MM.1S (cell line): ENCODE measurements at regions not wholly inside any gene's neighbourhood (a gene's known extent, or its start where the extent isn't known, plus 50 kb on each side); places are given as distances from the start of the nearest gene placed in this dataset.

Experiments used
- DNase-seq: peaks from one replicate; pipeline ENCODE4 v3.0.0-alpha.2; 2015
- H2AFZ ChIP-seq: fragments of 300-600 bp; sonication (generic); 2 replicates; pipeline ENCODE4 v1.6.0; 2016; ENCODE audit warnings: antibody characterized with exemption, low read length
- H3F3A ChIP-seq: fragments of 300-600 bp; sonication (generic); 2 replicates; pipeline ENCODE4 v1.6.1; 2016; ENCODE audit warnings: mild to moderate bottlenecking, antibody characterized with exemption, low read length, moderate library complexity, mixed read lengths; ENCODE audit not compliant: insufficient read depth
- H3K27ac ChIP-seq: fragments of 300-600 bp; sonication (generic); 2 replicates; pipeline ENCODE4 v1.5.1; 2016; ENCODE audit warnings: mild to moderate bottlenecking, low read length
- H3K27me3 ChIP-seq: fragments of 300-600 bp; sonication (generic); replicated peaks from 2 replicates; pipeline ENCODE4 v1.6.0; 2016; ENCODE audit warnings: low read length; ENCODE audit not compliant: insufficient read depth
- H3K36me3 ChIP-seq: fragments of 300-600 bp; sonication (generic); replicated peaks from 2 replicates; pipeline ENCODE4 v1.6.1; 2016; ENCODE audit warnings: mild to moderate bottlenecking, low read length, mixed read lengths; ENCODE audit not compliant: insufficient read depth
- H3K4me1 ChIP-seq: fragments of 300-600 bp; sonication (generic); 2 replicates; pipeline ENCODE4 v1.6.1; 2016; ENCODE audit warnings: low read length, mixed read lengths
- H3K4me2 ChIP-seq: fragments of 300-600 bp; sonication (generic); 2 replicates; pipeline ENCODE4 v1.6.0; 2016; ENCODE audit warnings: low read depth, low read length
- H3K4me3 ChIP-seq: fragments of 300-600 bp; sonication (generic); 2 replicates; pipeline ENCODE4 v1.5.1; 2016; ENCODE audit warnings: low read length, mixed read lengths
- H3K79me2 ChIP-seq: fragments of 300-600 bp; sonication (generic); 2 replicates; pipeline ENCODE4 v1.6.1; 2016; ENCODE audit warnings: mixed run types, low read length, mixed read lengths
- H3K9ac ChIP-seq: fragments of 300-600 bp; sonication (generic); 2 replicates; pipeline ENCODE4 v1.6.1; 2016; ENCODE audit warnings: low read length, mixed read lengths
- H3K9me2 ChIP-seq: fragments of 300-600 bp; sonication (generic); replicated peaks from 2 replicates; pipeline ENCODE4 v1.6.1; 2016; ENCODE audit warnings: mild to moderate bottlenecking, low read length, mixed read lengths; ENCODE audit not compliant: insufficient read depth
- H3K9me3 ChIP-seq: fragments of 300-600 bp; sonication (generic); replicated peaks from 2 replicates; pipeline ENCODE4 v1.6.1; 2016; ENCODE audit warnings: mild to moderate bottlenecking, low read length, mixed read lengths; ENCODE audit not compliant: insufficient read depth
- H4K20me1 ChIP-seq: fragments of 300-600 bp; sonication (generic); 2 replicates; pipeline ENCODE4 v1.6.1; 2016; ENCODE audit warnings: mild to moderate bottlenecking, low read length, moderate library complexity, mixed read lengths; ENCODE audit not compliant: insufficient read depth
- CTCF ChIP-seq: fragments of 300-600 bp; sonication (generic); IDR thresholded peaks from 2 replicates; pipeline ENCODE4 v1.5.1; 2016; ENCODE audit warnings: antibody characterized with exemption, low read length, mixed read lengths
- EZH2 ChIP-seq: fragments of 300-600 bp; sonication (generic); optimal IDR thresholded peaks from 2 replicates; pipeline ENCODE3; 2017; ENCODE audit warnings: low read depth, mild to moderate bottlenecking, antibody characterized with exemption, low read length, mixed read lengths
- EZH2phosphoT487 ChIP-seq: fragments of 300-600 bp; sonication (generic); IDR thresholded peaks from 2 replicates; pipeline ENCODE4 v1.6.1; 2018; ENCODE audit warnings: antibody characterized with exemption, low read length

GRCh38 chr3:107112356-107112755 lies 264.9 kb upstream of the CCDC54 start:
- H3K27ac ChIP-seq, result no peak overlapping the region
- H3K27me3 ChIP-seq, result no peaks in the 10 kb centered on the region
- H3K9me2 ChIP-seq, result no peaks in the 10 kb centered on the region
- no peak overlapping the region for H3K4me2 ChIP-seq
- no peak overlapping the region for H3K4me3 ChIP-seq
- TF ChIP-seq EZH2phosphoT487, result no peak
- no peaks in the 10 kb centered on the region for H3F3A ChIP-seq
- H3K79me2 ChIP-seq, result no peaks in the 10 kb centered on the region
- no peaks in the 10 kb centered on the region for H4K20me1 ChIP-seq
- H3K4me1 ChIP-seq, result no peaks in the 10 kb centered on the region
- H3K9ac ChIP-seq, result no peak overlapping the region
- no peak overlapping the region for H2AFZ ChIP-seq
- H3K9me3 ChIP-seq, result no peaks in the 10 kb centered on the region
- no peaks in the 10 kb centered on the region for H3K36me3 ChIP-seq
- DNase-seq, result no peak

- DNase-seq, result no peak
These were observed 261.0 kb upstream of the CCDC54 start for GRCh38 chr3:107116251-107116650.

GRCh38 chr3:107117156-107117555 lies 260.1 kb upstream of the CCDC54 start:
- Histone ChIP-seq H3K4me1 (no peaks in the 10 kb centered on the region), H3K9ac (no peak overlapping the region), H2AFZ (no peak overlapping the region), H3K79me2 (no peaks in the 10 kb centered on the region), H3K4me3 (no peak overlapping the region), H3K36me3 (no peaks in the 10 kb centered on the region), H3K4me2 (no peak overlapping the region), H3K9me2 (no peaks in the 10 kb centered on the region), H3K27me3 (no peaks in the 10 kb centered on the region), H3K9me3 (no peaks in the 10 kb centered on the region), H3K27ac (no peak overlapping the region), H4K20me1 (no peaks in the 10 kb centered on the region), H3F3A (no peaks in the 10 kb centered on the region)
- DNase-seq, result no peak
- no peak for TF ChIP-seq EZH2phosphoT487

More at GRCh38 chr3:107116251-107116650, 261.0 kb upstream of the CCDC54 start:
- no peak overlapping the region for H2AFZ ChIP-seq
- H3K79me2 ChIP-seq, result no peaks in the 10 kb centered on the region
- no peaks in the 10 kb centered on the region for H3K4me1 ChIP-seq
- H3K4me2 ChIP-seq, result no peak overlapping the region
- no peaks in the 10 kb centered on the region for H3K36me3 ChIP-seq
- no peak overlapping the region for H3K9ac ChIP-seq
- no peaks in the 10 kb centered on the region for H4K20me1 ChIP-seq
- H3K27me3 ChIP-seq, result no peaks in the 10 kb centered on the region
- H3K4me3 ChIP-seq, result no peak overlapping the region
- H3F3A ChIP-seq, result no peaks in the 10 kb centered on the region
- no peaks in the 10 kb centered on the region for H3K9me3 ChIP-seq
- TF ChIP-seq CTCF (no peak), EZH2phosphoT487 (no peak), EZH2 (no peak)
- H3K27ac ChIP-seq, result no peak overlapping the region
- no peaks in the 10 kb centered on the region for H3K9me2 ChIP-seq

GRCh38 chr3:107117922-107118536 lies 259.2 kb upstream of the CCDC54 start:
- Histone ChIP-seq H3K4me3 (no peak overlapping the region), H3K4me1 (no peaks in the 10 kb centered on the region), H3K27ac (no peak overlapping the region), H3K36me3 (no peaks in the 10 kb centered on the region), H3K9ac (no peak overlapping the region), H3K9me3 (no peaks in the 10 kb centered on the region), H3K79me2 (no peaks in the 10 kb centered on the region), H2AFZ (no peak overlapping the region), H3K9me2 (no peaks in the 10 kb centered on the region), H3K27me3 (no peaks in the 10 kb centered on the region), H3F3A (no peaks in the 10 kb centered on the region), H4K20me1 (no peaks in the 10 kb centered on the region), H3K4me2 (no peak overlapping the region)
- DNase-seq, result peak; percentile 7
- TF ChIP-seq EZH2 (no peak), CTCF (peak; percentile 24)
